ENCODE measurements at regions not wholly inside any gene's neighbourhood (a gene's known extent, or its start where the extent isn't known, plus 50 kb on each side); places are given as distances from the start of the nearest gene placed in this dataset.
"Not testable (repeated sequence)": the region's sequence is repeated elsewhere in the genome, so short reads cannot be mapped to it uniquely, and the experiment has no call there.

DNA sequence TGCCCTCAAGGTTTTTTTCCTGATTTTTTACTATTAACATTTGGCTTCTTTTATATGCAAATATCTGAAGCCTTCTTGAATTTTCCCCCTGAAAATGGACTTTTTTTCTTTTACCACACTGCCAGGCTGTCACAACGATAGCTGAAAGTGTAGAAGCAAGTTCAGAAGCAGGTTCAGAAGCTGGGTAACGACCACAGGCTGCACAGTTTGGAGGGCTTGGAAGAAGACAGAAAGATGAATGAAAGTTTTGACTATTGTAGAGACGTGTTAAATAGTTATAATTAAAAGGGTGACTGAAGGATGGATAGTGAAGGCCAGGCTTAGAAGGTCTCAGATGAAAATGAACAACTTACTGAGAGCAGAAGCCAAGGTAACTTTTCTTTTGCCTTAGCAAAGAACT, 826.4 kb downstream of the FOXD4L5 start:
- H3K27me3 Mint-ChIP-seq (ENCODE audit: low read depth in 3 of 3); H3K9ac ChIP-seq (ENCODE audit: insufficient read depth, low read length, poor library complexity, severe bottlenecking); H3K27me3 ChIP-seq (ENCODE audit: control insufficient read depth in 2 of 2, insufficient read depth in 2 of 2, low read length in 2 of 2); H3K27ac ChIP-seq (ENCODE audit: low read depth in 1 of 2, low read length in 2 of 2); H3K9me3 ChIP-seq (replicated peaks in 1 of 2; ENCODE audit: control insufficient read depth in 1 of 2, insufficient read depth in 1 of 2, low read length in 2 of 2); H3K4me1 ChIP-seq (ENCODE audit: control insufficient read depth in 1 of 2, insufficient read depth in 2 of 2, low read length in 2 of 2); H3K4me3 ChIP-seq (replicated peaks in 1 of 3; ENCODE audit: low read depth in 2 of 3, low read length in 3 of 3); H3K4me2 ChIP-seq (replicated peaks; ENCODE audit: extremely low read depth, low read length, poor library complexity, severe bottlenecking); H3K27ac Mint-ChIP-seq; H3K36me3 Mint-ChIP-seq; DNase-seq; H3K4me3 Mint-ChIP-seq; H3K36me3 ChIP-seq (replicated peaks in 1 of 2; ENCODE audit: control insufficient read depth in 1 of 2, insufficient read depth in 2 of 2, low read length in 2 of 2); H3K79me2 ChIP-seq (ENCODE audit: insufficient read depth, low read length); H3K4me1 Mint-ChIP-seq; H4K20me1 ChIP-seq (ENCODE audit: insufficient read depth, low read length); intact Hi-C loops (cut with micrococcal nuclease); H3K9me3 Mint-ChIP-seq; H2AFZ ChIP-seq (ENCODE audit: insufficient read depth, low read depth, low read length, poor library complexity, severe bottlenecking): not testable (repeated sequence)
- no CpG with 5 or more reads among the region's 3 CpGs for WGBS (ENCODE audit: insufficient coverage)

DNA sequence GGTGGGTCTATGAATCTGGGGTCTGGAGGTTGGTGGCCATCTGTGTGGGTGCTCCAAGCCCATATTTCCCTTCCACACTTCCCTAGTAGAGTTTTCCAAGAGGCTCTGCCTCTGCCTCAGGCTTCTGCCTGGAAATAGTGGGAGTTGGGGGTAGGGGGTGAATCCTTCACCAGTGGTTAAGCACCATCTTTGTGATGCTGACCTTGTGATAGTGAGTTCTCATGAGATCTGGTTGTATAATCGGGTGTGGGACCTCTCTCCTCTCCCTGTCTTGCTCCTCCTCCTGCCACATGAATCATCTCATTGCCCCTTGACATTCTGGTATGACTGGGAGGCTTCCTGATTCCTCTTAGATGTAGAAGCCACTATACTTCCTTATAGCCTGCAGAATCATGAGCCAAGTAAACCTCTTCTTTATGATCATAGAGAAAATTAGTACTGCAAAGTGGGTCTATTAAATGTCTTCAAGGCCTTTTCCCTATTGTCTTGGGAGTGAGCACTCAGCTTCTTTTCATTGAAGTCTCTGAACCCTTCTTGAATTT, 829.8 kb downstream of the FOXD4L5 start:
- DNase-seq: peak in 1 of 3 donors; percentile 2
- H3K79me2 ChIP-seq (ENCODE audit: insufficient read depth, low read length); H3K27ac ChIP-seq (ENCODE audit: low read depth in 1 of 2, low read length in 2 of 2); intact Hi-C loops (cut with micrococcal nuclease); H3K27me3 Mint-ChIP-seq (ENCODE audit: low read depth in 3 of 3); H3K4me3 Mint-ChIP-seq; H3K36me3 Mint-ChIP-seq; H3K4me1 ChIP-seq (ENCODE audit: control insufficient read depth in 1 of 2, insufficient read depth in 2 of 2, low read length in 2 of 2); H3K27me3 ChIP-seq (ENCODE audit: control insufficient read depth in 2 of 2, insufficient read depth in 2 of 2, low read length in 2 of 2); H3K4me1 Mint-ChIP-seq; H2AFZ ChIP-seq (ENCODE audit: insufficient read depth, low read depth, low read length, poor library complexity, severe bottlenecking); H4K20me1 ChIP-seq (ENCODE audit: insufficient read depth, low read length); H3K9me3 ChIP-seq (replicated peaks in 1 of 2; ENCODE audit: control insufficient read depth in 1 of 2, insufficient read depth in 1 of 2, low read length in 2 of 2); H3K4me3 ChIP-seq (replicated peaks in 1 of 3; ENCODE audit: low read depth in 2 of 3, low read length in 3 of 3); H3K36me3 ChIP-seq (replicated peaks in 1 of 2; ENCODE audit: control insufficient read depth in 1 of 2, insufficient read depth in 2 of 2, low read length in 2 of 2); H3K4me2 ChIP-seq (replicated peaks; ENCODE audit: extremely low read depth, low read length, poor library complexity, severe bottlenecking); H3K9me3 Mint-ChIP-seq; H3K9ac ChIP-seq (ENCODE audit: insufficient read depth, low read length, poor library complexity, severe bottlenecking): not testable (repeated sequence)
- WGBS (ENCODE audit: insufficient coverage): no CpG with 5 or more reads among the region's 1 CpG
- H3K27ac Mint-ChIP-seq: peak overlapping the region in 1 of 7 donors; percentile 72

DNA sequence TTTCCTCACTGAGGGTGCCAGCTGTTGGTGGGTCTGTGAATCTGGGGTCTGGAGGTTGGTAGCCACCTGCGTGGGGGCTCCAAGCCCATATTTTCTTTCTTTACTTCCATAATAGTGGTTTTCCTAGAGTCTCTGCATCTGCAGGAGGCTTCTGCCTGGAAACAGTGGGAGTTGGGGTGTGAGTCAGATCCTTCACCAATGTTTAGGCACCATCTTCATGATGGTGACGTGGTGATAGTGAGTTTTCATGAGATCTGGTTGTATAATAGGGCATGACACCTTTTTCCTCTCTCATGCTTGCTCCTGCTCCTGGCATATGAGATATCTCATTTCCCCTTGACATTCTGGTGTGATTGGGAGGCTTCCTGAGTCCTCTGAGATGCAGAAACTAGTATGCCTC, 832.9 kb downstream of the FOXD4L5 start:
- H3K27ac Mint-ChIP-seq; H3K9me3 Mint-ChIP-seq; H3K27me3 Mint-ChIP-seq (ENCODE audit: low read depth in 3 of 3); H3K4me1 Mint-ChIP-seq; H3K27ac ChIP-seq (ENCODE audit: low read depth in 1 of 2, low read length in 2 of 2); H3K4me1 ChIP-seq (ENCODE audit: control insufficient read depth in 1 of 2, insufficient read depth in 2 of 2, low read length in 2 of 2); H3K9ac ChIP-seq (ENCODE audit: insufficient read depth, low read length, poor library complexity, severe bottlenecking); H3K36me3 ChIP-seq (replicated peaks in 1 of 2; ENCODE audit: control insufficient read depth in 1 of 2, insufficient read depth in 2 of 2, low read length in 2 of 2); DNase-seq; H3K36me3 Mint-ChIP-seq; H3K27me3 ChIP-seq (ENCODE audit: control insufficient read depth in 2 of 2, insufficient read depth in 2 of 2, low read length in 2 of 2); intact Hi-C loops (cut with micrococcal nuclease); H3K4me2 ChIP-seq (replicated peaks; ENCODE audit: extremely low read depth, low read length, poor library complexity, severe bottlenecking); H3K9me3 ChIP-seq (replicated peaks in 1 of 2; ENCODE audit: control insufficient read depth in 1 of 2, insufficient read depth in 1 of 2, low read length in 2 of 2); H2AFZ ChIP-seq (ENCODE audit: insufficient read depth, low read depth, low read length, poor library complexity, severe bottlenecking); H4K20me1 ChIP-seq (ENCODE audit: insufficient read depth, low read length); H3K79me2 ChIP-seq (ENCODE audit: insufficient read depth, low read length); H3K4me3 ChIP-seq (replicated peaks in 1 of 3; ENCODE audit: low read depth in 2 of 3, low read length in 3 of 3); H3K4me3 Mint-ChIP-seq: not testable (repeated sequence)
- no CpG with 5 or more reads among the region's 2 CpGs for WGBS (ENCODE audit: insufficient coverage)

DNA sequence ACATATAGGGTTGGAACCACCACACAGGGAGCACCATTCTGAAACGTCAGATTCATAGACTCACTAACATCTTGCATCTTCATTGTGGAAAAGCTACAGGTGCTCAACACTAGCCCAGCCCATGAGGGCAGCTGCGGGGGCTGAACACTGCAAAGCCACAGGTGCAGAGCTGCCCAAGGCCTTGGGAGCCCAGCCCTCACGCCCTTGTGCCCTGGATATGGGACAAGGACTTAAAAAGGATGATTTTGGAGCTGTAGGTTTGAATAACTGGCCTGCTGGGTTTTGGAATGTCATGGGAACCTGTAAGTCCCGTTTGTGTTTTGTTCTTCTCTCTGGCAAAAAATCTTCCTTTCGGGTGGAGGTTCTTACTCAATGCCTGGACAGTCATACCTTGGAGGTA, 834.4 kb downstream of the FOXD4L5 start:
- H3K9me3 Mint-ChIP-seq; H3K4me1 Mint-ChIP-seq; H3K36me3 ChIP-seq (replicated peaks in 1 of 2; ENCODE audit: control insufficient read depth in 1 of 2, insufficient read depth in 2 of 2, low read length in 2 of 2); H3K27ac ChIP-seq (ENCODE audit: low read depth in 1 of 2, low read length in 2 of 2); H3K4me2 ChIP-seq (replicated peaks; ENCODE audit: extremely low read depth, low read length, poor library complexity, severe bottlenecking); H3K4me3 Mint-ChIP-seq; H4K20me1 ChIP-seq (ENCODE audit: insufficient read depth, low read length); H3K79me2 ChIP-seq (ENCODE audit: insufficient read depth, low read length); H3K36me3 Mint-ChIP-seq; H3K27me3 ChIP-seq (ENCODE audit: control insufficient read depth in 2 of 2, insufficient read depth in 2 of 2, low read length in 2 of 2); DNase-seq; intact Hi-C loops (cut with micrococcal nuclease); H3K4me3 ChIP-seq (replicated peaks in 1 of 3; ENCODE audit: low read depth in 2 of 3, low read length in 3 of 3); H2AFZ ChIP-seq (ENCODE audit: insufficient read depth, low read depth, low read length, poor library complexity, severe bottlenecking); H3K4me1 ChIP-seq (ENCODE audit: control insufficient read depth in 1 of 2, insufficient read depth in 2 of 2, low read length in 2 of 2); H3K9me3 ChIP-seq (replicated peaks in 1 of 2; ENCODE audit: control insufficient read depth in 1 of 2, insufficient read depth in 1 of 2, low read length in 2 of 2); H3K9ac ChIP-seq (ENCODE audit: insufficient read depth, low read length, poor library complexity, severe bottlenecking); H3K27me3 Mint-ChIP-seq (ENCODE audit: low read depth in 3 of 3); H3K27ac Mint-ChIP-seq: not testable (repeated sequence)
- no CpG with 5 or more reads among the region's 5 CpGs for WGBS (ENCODE audit: insufficient coverage)
